OCI-LY3 (cell line): ENCODE measurements at regions not wholly inside any gene's neighbourhood (a gene's known extent, or its start where the extent isn't known, plus 50 kb on each side); places are given as distances from the start of the nearest gene placed in this dataset.

Experiments used
- H2AFZ ChIP-seq: fragments of 200-600, 300-600 bp; shearing (Covaris generic); 2 replicates; pipeline ENCODE4 v1.6.0; 2014; ENCODE audit warnings: antibody characterized with exemption, low read depth, low read length
- H3K27ac ChIP-seq: fragments of 200-600, 300-600 bp; sonication (generic); 2 replicates; pipeline ENCODE4 v1.5.1; 2014; ENCODE audit warnings: mild to moderate bottlenecking, low read length, moderate library complexity, mixed read lengths
- H3K27me3 ChIP-seq: fragments of 200-600, 300-600 bp; sonication (generic); 2 replicates; pipeline ENCODE4 v1.6.1; 2014; ENCODE audit warnings: low read depth, low read length, mixed read lengths
- H3K36me3 ChIP-seq: fragments of 200-600, 300-600 bp; sonication (generic); replicated peaks from 2 replicates; pipeline ENCODE3; 2014; ENCODE audit warnings: low read depth, low read length, mixed read lengths
- H3K4me1 ChIP-seq: fragments of 300-600, 200-600 bp; sonication (generic); 2 replicates; pipeline ENCODE4 v1.6.1; 2014; ENCODE audit warnings: low read length, mixed read lengths
- H3K4me2 ChIP-seq: fragments of 200-600, 300-600 bp; sonication (generic); 2 replicates; pipeline ENCODE4 v1.6.1; 2014; ENCODE audit warnings: low read length, mixed read lengths
- H3K4me3 ChIP-seq: fragments of 300-600, 200-600 bp; sonication (generic); 2 replicates; pipeline ENCODE4 v1.5.1; 2014; ENCODE audit warnings: antibody characterized with exemption, mild to moderate bottlenecking, low read length, moderate library complexity
- H3K79me2 ChIP-seq: fragments of 300-600, 200-600 bp; shearing (Covaris generic); 2 replicates; pipeline ENCODE4 v1.6.1; 2014; ENCODE audit warnings: mild to moderate bottlenecking, low read length, mixed read lengths
- H3K9ac ChIP-seq: fragments of 300-600, 200-600 bp; shearing (Covaris generic); 2 replicates; pipeline ENCODE4 v1.6.0; 2014; ENCODE audit warnings: mild to moderate bottlenecking, low read length, moderate library complexity
- H3K9me3 ChIP-seq: fragments of 200-600, 300-600 bp; shearing (Covaris generic); 2 replicates; pipeline ENCODE4 v1.6.1; 2014; ENCODE audit warnings: low read length, mixed read lengths; ENCODE audit not compliant: insufficient read depth
- H4K20me1 ChIP-seq: fragments of 200-600, 300-600 bp; sonication (generic); 2 replicates; pipeline ENCODE4 v1.6.1; 2016; ENCODE audit warnings: low read length, mixed read lengths; ENCODE audit not compliant: insufficient read depth
- EZH2phosphoT487 ChIP-seq: fragments of 200-600 bp; shearing (Covaris generic); IDR thresholded peaks from 2 replicates; pipeline ENCODE4 v1.6.1; 2018; ENCODE audit warnings: antibody characterized with exemption, mixed run types, low read depth
- TF ChIP-seq, protein P1 (sequence below): fragments of 200-600, 300-600 bp; sonication (generic); IDR thresholded peaks from 2 replicates; pipeline ENCODE4 v1.5.1; 2014; ENCODE audit warnings: antibody characterized with exemption, low read length, low read depth

DNA sequence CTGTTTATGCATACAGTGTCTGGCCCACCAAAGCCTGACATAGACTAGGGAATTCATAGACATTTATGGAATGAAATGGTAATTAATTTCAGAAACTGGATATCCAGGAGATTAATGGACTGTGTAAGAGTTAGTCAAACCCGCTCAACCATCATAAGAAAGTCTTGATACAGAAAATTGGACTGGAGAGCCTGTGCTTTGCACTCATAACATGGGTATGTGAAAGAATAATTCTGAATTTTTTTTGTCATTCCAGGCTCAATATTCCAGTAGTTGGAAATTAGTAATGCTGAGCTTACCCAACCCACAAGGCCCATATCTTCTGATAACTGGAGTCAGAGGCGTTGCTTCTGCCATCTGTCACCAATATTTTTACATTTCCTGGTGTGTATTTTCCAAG lies 799.7 kb upstream of the IGFBP3 start:
- H3K4me2 ChIP-seq: no peak overlapping the region
- H3K79me2 ChIP-seq: no peaks in the 10 kb centered on the region
- H4K20me1 ChIP-seq: no peaks in the 10 kb centered on the region
- no peak overlapping the region for H3K9ac ChIP-seq
- H3K4me1 ChIP-seq: no peaks in the 10 kb centered on the region
- no peak for TF ChIP-seq EZH2phosphoT487
- TF ChIP-seq, protein P1, sequence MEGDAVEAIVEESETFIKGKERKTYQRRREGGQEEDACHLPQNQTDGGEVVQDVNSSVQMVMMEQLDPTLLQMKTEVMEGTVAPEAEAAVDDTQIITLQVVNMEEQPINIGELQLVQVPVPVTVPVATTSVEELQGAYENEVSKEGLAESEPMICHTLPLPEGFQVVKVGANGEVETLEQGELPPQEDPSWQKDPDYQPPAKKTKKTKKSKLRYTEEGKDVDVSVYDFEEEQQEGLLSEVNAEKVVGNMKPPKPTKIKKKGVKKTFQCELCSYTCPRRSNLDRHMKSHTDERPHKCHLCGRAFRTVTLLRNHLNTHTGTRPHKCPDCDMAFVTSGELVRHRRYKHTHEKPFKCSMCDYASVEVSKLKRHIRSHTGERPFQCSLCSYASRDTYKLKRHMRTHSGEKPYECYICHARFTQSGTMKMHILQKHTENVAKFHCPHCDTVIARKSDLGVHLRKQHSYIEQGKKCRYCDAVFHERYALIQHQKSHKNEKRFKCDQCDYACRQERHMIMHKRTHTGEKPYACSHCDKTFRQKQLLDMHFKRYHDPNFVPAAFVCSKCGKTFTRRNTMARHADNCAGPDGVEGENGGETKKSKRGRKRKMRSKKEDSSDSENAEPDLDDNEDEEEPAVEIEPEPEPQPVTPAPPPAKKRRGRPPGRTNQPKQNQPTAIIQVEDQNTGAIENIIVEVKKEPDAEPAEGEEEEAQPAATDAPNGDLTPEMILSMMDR: no peak
- no peak overlapping the region for H3K4me3 ChIP-seq
- no peaks in the 10 kb centered on the region for H3K27me3 ChIP-seq
- no peaks in the 10 kb centered on the region for H3K36me3 ChIP-seq
- H3K9me3 ChIP-seq: no peaks in the 10 kb centered on the region
- no peak overlapping the region for H2AFZ ChIP-seq
- H3K27ac ChIP-seq: no peak overlapping the region

DNA sequence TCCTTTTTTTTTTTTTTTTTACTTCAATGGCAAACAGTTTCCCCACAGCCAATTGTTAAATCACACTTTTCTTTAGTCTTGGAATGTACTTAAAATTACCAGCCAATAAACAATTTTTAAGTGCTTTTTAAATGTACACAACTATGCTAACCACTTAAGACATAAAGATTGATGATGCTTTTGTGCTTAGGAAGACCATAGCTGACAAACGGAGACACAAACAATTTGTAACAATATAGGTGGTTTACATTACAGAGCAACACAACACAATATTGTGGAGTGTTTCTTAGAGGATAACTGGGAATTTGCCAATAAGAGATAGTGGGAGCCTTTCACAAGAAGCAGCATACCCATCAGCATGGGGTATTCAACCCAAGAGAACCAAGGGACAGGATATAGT lies 798.5 kb upstream of the IGFBP3 start:
- H3K4me3 ChIP-seq: no peak overlapping the region
- no peaks in the 10 kb centered on the region for H3K27me3 ChIP-seq
- no peak overlapping the region for H3K27ac ChIP-seq
- H3K4me2 ChIP-seq: no peak overlapping the region
- no peaks in the 10 kb centered on the region for H4K20me1 ChIP-seq
- TF ChIP-seq EZH2phosphoT487: no peak
- TF ChIP-seq, protein P1: no peak
- no peak overlapping the region for H3K9ac ChIP-seq
- no peaks in the 10 kb centered on the region for H3K79me2 ChIP-seq
- H2AFZ ChIP-seq: no peak overlapping the region
- no peaks in the 10 kb centered on the region for H3K36me3 ChIP-seq
- H3K9me3 ChIP-seq: no peaks in the 10 kb centered on the region
- no peaks in the 10 kb centered on the region for H3K4me1 ChIP-seq

DNA sequence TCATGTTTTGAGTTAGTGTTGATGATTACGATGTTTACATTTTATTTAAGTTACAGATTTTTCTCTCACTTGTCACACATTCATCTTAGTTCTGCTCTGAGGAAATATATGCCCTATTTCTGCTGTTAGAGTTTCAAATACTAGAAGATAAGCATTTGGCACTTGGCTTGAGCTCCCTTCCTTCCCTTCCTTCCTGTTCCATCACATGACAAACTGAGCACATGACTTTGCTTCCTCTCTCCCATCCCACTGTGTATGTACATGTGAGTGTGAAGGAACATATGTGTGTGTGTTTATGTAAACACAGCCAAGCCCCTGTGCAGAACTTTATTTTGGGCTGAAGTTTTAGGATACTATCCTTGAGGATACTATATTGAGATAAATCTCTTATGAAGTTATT lies 795.9 kb upstream of the IGFBP3 start:
- TF ChIP-seq EZH2phosphoT487: no peak
- TF ChIP-seq, protein P1: no peak
- Histone ChIP-seq H3K9ac (no peak overlapping the region), H4K20me1 (no peaks in the 10 kb centered on the region), H3K27ac (no peak overlapping the region), H3K27me3 (no peaks in the 10 kb centered on the region), H2AFZ (peak overlapping the region; percentile 73), H3K9me3 (no peaks in the 10 kb centered on the region), H3K4me3 (no peak overlapping the region), H3K4me2 (no peak overlapping the region), H3K4me1 (no peaks in the 10 kb centered on the region), H3K36me3 (no peaks in the 10 kb centered on the region), H3K79me2 (no peaks in the 10 kb centered on the region)

DNA sequence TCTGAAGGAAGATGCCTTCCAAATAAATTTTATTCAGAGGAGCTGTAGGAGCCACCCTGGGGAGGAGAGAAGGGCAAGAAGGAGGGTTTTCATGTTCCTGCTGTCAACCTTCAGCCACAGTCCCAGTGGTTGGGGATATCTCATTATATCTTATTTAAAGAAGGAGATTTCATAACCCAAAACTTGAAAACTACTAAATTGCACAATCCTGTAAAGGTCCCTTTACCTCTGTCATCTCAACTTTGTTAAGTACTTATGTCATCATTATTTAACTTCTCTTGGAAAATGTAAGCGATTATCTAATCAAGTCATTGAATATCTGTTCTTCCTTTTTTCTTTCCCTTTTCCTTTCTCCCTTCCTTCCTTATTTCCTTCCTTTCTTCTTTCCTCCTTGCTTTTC lies 794.5 kb upstream of the IGFBP3 start:
- H4K20me1 ChIP-seq: no peaks in the 10 kb centered on the region
- no peak overlapping the region for H3K27ac ChIP-seq
- H3K9me3 ChIP-seq: no peaks in the 10 kb centered on the region
- H3K27me3 ChIP-seq: no peaks in the 10 kb centered on the region
- H3K4me2 ChIP-seq: no peak overlapping the region
- no peaks in the 10 kb centered on the region for H3K4me1 ChIP-seq
- H3K9ac ChIP-seq: no peak overlapping the region
- H3K4me3 ChIP-seq: no peak overlapping the region
- H3K36me3 ChIP-seq: no peaks in the 10 kb centered on the region
- no peak for TF ChIP-seq EZH2phosphoT487
- TF ChIP-seq, protein P1: no peak
- H3K79me2 ChIP-seq: no peaks in the 10 kb centered on the region
- H2AFZ ChIP-seq: no peak overlapping the region
